ELF-1 (cell line): ENCODE measurements at regions not wholly inside any gene's neighbourhood (a gene's known extent, or its start where the extent isn't known, plus 50 kb on each side); places are given as distances from the start of the nearest gene placed in this dataset.

Source experiments
- DNase-seq: peaks from one replicate; pipeline ENCODE4 v3.0.0-alpha.2; 2016; ENCODE audit warnings: low read depth, low spot score

DNA sequence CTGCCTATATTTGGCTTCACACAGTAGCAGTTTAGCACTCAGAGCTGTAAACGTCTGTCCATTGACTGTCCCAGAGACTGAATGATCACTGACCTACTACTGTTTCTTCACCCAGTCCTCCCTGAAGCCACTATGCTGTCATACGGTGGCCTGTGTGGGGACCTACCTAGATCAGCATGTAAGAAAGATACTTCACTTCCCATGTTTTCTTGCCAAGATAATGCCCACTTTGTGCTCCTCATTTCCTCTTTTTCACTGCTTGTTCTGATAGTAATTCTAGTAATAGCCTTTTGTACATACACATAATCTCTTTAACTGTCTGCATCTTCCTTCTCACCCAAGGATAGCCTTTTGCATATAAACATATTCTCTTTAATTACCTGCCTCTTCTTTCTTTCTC is 109.9 kb upstream of the TIAM2 start:
- DNase-seq = no peak

DNA sequence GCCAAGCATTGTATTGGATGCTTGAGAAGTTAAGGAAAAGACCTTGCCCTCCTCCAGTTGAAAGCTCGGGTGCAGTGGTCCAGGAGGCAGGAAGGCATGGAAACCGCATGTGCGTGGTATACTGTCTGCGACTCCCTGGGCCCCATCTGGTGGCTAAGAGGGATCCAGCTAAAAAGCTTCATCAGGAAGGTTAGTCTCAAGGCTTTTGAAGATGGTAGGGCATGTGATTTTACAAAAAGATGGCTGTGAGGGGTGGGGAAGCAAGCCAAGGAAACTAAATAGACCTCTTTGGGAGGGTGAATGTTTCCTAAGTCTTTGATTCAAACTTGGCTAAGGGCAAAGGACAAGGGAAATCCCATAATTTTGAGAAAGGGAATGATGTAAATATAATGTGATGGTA is 109.1 kb upstream of the TIAM2 start:
- no peak for DNase-seq

DNA sequence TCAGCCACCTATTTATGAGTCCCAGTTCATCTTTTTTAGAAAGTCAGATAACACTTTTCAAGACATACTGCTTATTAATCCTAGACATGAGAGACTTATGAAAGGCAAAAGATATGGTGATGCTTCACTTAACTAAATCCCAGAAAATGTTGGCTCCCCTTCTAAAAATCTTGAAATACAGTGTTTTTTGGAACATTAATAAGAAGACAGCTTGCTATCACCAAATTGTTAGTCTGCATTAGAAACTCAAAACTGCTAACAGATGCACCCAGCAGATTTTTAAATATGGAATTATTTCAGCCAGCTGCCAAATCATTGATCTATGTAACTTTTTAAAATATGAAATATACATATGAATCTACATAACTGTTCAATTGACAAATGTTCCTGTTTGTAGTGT is 108.6 kb upstream of the TIAM2 start:
- no peak for DNase-seq

DNA sequence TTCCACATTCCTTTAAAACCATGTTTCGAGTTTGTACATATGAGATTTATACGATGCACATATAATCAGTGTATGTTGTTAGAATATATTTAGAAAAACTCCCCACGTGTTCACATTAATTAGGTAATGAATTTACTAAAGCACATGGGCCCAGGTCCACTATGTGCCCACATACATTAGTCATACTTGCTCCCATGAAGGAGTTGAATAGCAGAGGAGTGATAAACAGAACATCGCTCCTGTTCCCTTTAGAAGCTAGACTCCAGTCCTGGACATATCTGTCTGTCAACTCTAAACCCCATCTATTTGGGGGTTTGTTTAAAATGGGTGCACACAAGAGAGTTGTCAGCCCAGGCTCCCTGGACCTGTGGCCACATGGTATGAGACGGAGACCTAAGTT is 108.1 kb upstream of the TIAM2 start:
- no peak for DNase-seq

DNA sequence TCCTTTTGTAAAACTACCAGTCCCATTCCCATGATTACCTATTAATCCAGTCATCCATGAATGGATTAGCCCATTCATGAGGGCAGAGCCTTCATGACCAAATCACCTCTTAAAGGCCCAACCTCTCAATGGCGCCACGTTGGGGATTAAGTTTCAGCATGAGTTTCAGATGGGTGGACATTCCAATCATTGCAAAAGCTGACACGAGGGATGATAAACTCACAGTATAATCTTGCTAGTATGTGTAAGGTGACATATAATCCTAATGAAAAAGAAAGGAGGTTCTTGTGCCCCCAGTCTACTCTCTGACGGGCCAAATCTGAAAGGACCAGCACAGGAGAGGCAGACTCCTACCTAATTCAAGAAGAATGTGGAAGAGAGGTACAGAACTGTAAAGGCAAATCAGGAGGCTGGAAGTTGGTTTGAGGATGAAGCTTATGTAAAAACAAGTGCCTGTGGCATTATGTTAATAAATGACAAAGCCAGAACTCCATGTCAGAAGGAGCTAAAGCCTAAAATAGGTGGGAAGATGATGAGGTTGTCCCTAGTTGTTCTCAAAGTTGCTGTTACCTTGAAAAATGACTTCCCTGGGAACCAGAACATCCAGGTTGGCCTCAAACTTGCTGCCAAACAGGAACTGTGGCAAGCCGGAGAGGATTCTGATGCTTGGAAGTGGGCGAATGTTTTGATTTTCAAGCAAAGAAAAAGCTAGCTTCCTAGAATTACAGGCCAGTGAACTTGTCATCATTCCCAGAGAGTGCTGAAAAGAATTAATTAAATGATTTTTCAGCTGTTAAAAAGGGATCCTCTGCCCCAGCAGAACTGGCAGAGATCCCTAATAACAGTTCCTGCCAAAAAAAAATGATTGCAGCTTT is 106.5 kb upstream of the TIAM2 start:
- peak; percentile 21 for DNase-seq

DNA sequence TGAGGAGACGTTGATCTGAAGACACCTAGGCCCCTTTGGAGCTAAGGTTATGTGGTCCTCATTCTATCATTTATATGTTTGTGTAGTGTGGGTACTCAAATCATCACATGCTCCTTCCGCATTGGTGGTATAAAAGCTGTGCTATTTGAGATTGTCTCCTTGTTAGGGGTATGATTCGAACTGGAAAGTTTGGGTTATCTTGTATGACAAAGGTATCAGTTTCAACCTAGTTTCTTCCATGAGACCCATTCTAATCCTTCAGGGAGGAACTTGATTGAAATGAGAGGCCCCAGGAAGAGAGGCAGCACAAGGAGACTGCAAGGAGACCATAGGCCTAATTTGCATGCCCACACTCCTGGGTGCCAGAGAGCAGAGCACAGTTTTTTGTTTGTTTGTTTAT is 104.2 kb upstream of the TIAM2 start:
- DNase-seq = no peak

DNA sequence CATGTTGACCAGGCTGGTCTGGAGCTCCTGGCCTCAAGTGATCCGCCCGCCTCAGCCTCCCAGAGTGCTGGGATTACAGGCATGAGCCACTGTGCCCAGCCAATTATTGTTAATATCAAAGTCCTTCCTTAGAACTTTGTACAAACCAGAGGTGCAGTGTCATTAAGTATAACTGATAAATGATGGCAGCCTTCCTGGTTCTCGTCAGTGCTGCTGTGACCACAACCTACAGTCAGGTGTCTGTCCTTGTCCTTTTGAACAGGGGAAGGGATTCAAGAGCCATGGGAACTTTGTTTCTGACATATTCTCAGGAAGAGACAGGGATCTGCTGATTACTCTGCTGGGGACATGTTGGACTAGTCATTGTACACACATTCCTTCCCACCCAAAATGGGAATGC is 103.2 kb upstream of the TIAM2 start:
- no peak for DNase-seq

DNA sequence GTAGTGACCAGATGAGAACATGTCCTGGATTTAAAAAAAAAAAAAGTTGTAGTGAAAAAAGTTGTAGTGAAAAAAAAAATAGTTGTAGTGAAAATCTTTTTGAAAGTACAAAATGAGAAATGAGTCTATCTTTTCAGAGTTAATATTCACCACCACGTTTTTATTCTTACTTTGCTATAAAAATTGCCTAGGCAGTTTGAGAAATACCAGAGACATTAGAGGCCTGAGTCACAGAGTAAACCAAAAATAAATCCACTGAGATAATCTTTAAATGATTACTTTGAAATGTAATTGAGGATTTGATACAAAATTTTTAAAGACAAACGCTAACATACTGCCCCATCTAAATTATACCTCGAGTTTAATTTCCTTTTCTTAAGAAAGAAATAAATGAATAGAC is 101.2 kb upstream of the TIAM2 start:
- DNase-seq = no peak

DNA sequence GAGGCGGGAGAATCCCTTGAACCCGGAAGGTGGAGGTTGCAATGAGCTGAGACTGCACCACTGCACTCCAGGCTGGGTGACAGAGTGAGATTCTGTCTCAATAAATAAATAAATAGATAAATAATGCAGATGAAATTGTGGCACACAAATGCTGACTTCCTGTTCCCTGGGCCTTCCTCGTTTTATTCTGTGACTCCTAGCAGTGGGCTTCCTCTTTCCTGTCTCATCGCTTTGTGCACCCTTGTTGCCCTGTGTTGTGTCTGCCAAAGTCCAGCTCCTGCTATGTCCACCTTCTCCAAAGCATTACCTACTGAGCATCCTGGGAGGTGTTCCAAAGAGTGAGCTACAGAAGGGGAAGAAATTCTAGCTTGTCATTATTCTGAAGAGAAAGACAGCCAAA is 100.2 kb upstream of the TIAM2 start:
- no peak for DNase-seq

DNA sequence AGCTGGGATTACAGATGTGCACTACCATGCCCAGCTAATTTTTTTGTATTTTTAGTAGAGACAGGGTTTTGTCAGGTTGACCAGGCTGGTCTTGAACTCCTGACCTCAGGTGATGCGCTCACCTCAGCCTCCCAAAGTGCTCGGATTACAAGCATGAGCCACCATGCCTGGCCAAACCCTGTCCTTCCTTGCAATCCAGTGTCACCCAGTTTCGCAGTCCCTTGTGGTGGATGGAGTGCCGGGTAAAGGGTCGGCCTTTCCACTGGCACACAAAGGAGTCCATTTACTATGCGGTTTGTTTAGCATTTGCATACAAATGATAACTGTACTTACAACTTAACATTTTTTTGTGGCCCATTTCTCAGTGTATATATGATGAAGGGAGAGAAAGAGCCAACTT is 99.3 kb upstream of the TIAM2 start:
- DNase-seq = no peak

DNA sequence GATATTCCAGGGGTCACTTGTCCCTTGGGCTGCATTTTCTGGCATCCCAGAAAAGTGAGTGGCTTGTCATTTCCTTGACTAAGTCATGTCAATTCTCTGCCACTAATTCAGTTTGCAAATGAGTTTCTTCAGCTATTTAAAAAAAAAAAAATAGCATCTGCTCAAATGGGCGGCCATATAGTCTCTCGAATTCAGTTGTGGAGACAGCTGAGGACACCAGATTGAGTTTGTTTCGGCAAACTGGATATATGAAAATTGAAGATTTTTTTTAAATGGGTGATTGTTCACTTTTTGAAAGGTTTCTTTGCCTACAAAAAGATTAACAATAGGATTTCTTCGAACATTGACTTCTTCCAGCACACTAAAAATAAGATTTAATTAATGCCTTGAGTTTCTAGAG is 96.3 kb upstream of the TIAM2 start:
- no peak for DNase-seq

DNA sequence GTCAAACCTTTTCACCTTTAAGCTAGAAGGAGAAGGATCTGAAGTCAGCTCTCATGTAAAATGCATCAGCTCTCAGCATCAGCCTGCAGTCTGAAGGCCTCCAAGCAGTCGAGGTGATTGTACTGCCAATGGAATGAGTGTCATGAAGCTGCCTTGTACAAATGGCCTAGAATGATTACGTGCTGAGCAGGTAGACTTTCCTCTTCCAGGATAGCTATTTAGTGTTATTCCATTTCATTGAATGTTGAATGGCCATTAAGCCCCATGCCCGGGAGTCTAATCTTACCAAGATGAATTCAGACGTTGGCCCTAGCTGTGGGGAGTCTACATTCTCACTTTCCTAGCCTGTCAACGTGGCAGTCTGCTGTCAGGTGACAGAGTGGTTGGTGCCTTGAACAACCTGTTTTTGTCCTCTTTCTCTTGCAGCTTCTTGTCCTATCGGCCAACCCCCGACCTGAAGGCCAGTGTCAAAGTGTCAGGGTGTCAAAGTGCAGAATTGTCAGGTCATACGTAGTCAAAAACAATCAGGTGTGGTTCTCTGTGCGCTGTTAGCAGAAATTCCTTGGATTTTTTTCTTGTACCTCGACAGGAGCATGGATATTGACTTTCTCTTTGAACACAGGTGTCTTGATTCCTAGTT is 95.2 kb upstream of the TIAM2 start:
- DNase-seq = no peak

DNA sequence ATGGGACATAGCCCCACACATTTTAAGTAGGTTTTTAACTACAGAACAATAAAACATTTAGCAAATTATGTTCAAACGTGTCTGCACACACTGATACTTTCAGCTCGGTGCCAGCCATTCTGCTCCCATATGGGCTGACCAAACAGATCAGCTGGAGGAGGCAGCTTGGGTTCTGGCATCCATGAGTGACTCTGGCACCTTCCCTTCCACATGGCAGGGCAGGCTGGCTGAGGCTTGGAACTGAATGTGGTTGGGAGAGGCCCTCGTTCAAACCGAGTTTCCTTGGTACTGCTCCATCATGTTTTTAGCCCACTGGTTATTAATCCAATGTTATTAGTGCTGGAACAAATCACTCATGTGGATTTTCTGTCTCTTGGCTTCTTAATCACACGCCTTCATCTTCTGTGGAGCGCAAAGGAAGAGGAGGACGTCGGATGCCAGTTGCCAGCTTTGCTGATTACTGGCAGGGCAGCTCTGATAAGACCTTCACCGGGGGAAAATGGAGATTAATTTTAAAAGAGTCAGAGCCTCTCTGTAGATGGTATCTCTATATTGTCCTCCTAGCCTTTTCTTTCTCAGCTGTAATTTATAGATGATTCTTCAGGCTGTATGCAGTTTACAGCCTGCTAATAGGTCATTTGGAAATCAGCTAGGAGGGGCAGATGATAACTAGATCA is 93.1 kb upstream of the TIAM2 start:
- no peak for DNase-seq

DNA sequence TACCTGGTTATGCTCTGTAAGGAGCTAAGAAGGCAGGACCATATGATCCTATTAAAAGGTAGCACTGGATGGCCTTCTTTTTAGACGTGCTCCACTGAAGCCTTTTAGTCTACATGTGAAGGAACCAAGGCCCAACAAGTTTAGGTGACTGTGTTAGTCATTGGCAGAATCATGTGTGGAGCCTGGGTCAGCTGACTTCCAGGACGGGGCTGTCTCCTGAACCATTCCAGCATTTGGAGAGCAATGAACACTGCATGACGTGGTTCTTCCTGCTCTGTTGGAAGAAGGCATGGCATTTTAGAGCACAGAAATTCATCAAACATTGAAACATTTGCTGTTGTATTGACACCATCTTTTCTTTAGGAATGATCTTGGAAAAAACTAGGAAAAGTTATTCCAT is 87.8 kb upstream of the TIAM2 start:
- DNase-seq = no peak

DNA sequence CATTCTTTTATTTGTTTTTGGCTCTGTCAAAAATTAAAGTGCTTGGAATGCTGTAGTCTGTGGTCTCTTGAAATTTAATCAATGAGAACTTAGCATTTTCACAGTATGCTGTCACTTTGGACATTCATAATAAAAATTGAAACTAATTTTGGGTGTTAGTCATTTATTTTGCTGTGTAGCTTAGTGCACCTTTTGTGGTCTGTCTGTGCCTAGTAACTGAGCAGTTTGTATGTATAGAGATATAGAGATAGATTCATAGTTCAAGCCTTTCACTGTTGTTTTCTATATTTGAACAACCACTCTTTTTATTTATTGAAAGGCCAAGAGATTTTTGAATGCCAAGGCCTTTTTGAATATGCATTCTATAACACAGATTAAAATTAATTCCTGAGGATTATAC is 86.4 kb upstream of the TIAM2 start:
- no peak for DNase-seq

DNA sequence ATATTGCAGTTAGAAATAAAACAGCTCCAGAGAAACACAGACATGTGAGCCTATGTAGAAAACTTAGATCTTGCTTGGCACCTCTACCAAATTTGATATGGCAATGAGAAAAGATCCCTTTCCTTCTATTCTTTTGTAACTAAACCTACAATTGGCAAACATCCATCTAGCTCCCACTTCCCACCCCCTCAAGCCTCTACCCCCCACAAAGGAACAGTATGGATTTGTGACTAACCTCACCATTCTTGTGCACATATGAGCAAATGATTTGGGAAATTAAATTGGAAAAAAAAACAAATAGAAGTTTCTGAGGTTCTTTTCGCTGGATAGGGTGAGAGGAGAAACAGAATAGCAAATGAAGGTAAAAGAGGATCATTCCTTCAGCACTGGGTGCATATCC is 85.8 kb upstream of the TIAM2 start:
- DNase-seq = no peak

DNA sequence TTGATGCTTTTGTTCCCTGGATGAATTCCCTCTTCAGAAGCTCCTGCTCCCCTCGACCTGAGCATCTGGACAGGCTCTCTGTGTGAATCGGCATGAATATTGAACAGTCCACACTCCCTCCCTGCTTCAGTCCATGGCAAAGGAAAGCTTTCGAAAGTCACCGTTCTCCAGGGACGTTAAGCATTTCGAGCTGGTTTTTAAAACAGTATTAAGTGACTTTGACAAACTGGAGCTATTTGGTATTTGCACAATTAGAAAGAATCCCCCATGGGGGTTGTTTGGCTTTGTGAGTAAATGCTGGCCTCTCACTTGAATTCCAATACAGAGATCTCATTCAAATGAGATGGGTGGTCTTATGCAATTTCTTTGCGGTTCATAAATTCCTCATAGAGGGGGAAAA is 85.3 kb upstream of the TIAM2 start:
- no peak for DNase-seq

DNA sequence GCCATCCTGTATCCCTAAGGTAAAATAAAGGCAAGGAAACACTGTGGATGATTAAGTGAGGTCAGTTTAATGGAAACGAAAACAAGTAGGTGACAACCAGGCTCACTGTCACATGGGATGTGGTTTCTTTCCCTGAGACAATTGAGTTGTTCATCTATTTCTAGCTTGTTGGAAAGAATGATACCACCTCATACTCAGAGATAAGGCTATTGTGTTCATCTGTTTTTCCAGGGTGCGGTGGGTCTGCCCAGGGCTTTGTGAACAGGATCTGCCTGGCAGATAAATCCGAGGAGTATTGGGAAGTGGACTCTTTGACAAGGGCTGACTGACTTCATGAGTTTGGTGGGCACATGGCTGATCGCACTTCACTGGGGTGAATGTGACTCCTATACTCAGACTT is 80.8 kb upstream of the TIAM2 start:
- DNase-seq = no peak

DNA sequence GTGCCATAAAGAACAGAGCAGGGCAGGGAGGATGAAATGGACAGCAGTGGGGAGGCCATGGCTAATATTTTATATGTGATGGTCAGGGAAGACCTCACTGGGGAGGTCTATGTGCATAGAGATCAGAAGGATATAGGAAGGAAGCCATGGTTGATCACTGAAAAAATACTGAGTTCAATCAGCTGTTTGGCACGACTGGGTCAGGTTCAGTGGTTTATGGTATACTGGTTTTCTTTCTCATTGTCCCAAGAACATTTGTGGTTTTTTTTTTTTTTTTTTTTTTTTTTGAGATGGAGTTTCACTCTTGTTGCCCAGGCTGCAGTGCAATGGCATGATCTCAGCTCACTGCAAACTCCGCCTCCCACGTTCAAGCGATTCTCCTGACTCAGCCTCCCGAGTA is 78.3 kb upstream of the TIAM2 start:
- no peak for DNase-seq

DNA sequence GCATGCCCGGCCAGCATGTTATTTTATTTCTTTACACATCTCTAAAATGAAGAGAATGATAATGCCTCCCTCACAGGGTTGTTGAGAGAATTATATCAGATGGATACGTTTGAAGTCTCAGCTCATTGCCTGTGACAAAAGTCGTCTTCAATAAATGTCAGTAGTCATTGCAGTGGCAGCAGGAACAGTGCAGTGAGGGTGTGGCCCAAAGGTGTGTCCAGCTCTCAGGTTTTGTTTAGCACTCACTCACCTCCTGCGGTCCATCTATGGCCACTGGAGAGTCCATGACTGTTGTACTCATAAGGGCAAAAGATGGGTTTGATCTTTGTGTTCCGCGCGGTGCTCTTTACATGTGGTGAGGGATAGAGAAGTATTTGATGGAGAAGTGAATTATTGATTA is 77.2 kb upstream of the TIAM2 start:
- DNase-seq = no peak

DNA sequence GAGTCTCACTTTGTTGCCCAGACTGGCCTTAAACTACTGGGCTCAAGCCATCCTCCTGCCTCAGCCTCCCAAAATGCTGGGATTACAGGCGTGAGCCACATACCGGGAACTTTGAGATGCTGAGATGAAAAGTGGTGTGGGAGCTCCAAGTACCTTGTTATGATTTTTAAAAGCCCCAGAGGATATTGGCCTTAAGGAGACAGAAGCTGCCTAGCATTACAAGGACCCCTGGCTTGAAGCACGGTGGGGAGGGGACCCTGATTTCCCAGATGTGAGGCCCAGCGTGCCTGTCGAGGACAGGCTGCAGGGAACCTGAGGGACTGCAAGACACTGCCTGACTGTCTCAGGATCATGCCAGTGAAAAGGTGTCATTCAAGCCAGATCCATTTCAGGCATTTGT is 75.3 kb upstream of the TIAM2 start:
- DNase-seq = no peak

DNA sequence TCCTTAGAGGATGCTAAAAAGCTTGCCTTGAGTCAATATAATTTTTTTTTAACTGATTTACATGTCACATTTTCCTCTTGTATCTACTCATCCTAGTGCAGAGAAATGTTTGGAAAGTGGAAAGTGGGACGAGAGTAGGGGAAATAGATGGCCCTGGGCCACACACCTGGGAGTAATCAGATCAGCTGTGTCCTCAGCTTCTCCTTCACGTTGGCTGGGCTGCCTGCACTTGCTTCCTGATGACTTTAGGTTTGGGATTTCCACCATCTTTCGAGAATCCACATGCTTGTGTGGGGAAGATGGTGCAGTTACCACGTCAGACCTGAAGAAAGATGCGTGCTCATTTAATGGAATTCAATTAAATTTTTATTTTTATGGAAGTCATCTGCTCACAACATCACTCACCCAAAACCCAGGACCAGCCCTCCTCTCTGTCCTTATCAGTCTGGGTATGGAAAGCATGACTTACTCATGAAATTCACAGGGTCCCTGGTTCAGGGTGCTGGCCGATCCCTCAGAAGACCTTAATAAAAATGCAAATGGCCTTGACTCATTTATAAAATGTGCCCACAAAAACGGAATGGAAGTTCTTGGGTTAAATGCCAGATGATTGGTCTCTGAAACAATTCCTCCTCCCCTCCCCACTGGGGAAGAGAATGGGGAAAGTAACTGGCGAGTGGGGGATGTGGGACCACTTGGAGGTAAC is 74.5 kb upstream of the TIAM2 start:
- DNase-seq = no peak
